Right lobe of liver (tissue), 6 donors: ENCODE measurements at regions not wholly inside any gene's neighbourhood (a gene's known extent, or its start where the extent isn't known, plus 50 kb on each side); places are given as distances from the start of the nearest gene placed in this dataset.
"Not testable (repeated sequence)": the region's sequence is repeated elsewhere in the genome, so short reads cannot be mapped to it uniquely, and the experiment has no call there.

Experiments used
- ATAC-seq, 4 donors: fragments of 200-7000 bp; cut with Tn5 transposase; one replicate each; pipeline ENCODE4 v1.9.1; 2020; ENCODE audit warnings: mild to moderate bottlenecking in 4 of 4, moderate library complexity in 4 of 4
- DNase-seq, 3 donors: peaks; one replicate each; pipeline ENCODE4 v3.0.0-alpha.2; 2020
- H3K27ac ChIP-seq, 3 donors: fragments of 200-600 bp; one replicate each; pipeline ENCODE4 v1.8.0; 2022
- H3K27me3 ChIP-seq, 2 donors: fragments of 200-600 bp; one replicate each; pipeline ENCODE4 v1.8.0; 2022
- H3K36me3 ChIP-seq, 4 donors: fragments of 200-600 bp; sonication (generic) in 1 of 4; one replicate each; pipeline versions ENCODE4 v1.5.1 to v1.8.0; 2017 to 2022; ENCODE audit warnings: control low read depth in 1 of 4
- H3K4me1 ChIP-seq, 4 donors: fragments of 200-600 bp; sonication (generic) in 1 of 4; one replicate each; pipeline versions ENCODE4 v1.5.1 to v1.8.0; 2017 to 2022; ENCODE audit warnings: control low read depth in 1 of 4
- H3K4me3 ChIP-seq, 3 donors: fragments of 200-600 bp; one replicate each; pipeline ENCODE4 v1.8.0; 2022
- H3K9me3 ChIP-seq, 4 donors: fragments of 200-600 bp; sonication (generic) in 1 of 4; one replicate each; pipeline versions ENCODE4 v1.5.1 to v1.8.0; 2017 to 2022; ENCODE audit warnings: control low read depth in 1 of 4
- POLR2A ChIP-seq: fragments of 450-650 bp; IDR thresholded peaks from one replicate; pipeline ENCODE4 v1.6.1; 2017; ENCODE audit warnings: antibody characterized with exemption, mild to moderate bottlenecking
- WGBS: methylation state at CpG from one replicate; pipeline ENCODE4 v1.1.6; 2018; ENCODE audit warnings: low coverage, low lambda C conversion rate; ENCODE audit not compliant: insufficient coverage; ENCODE audit errors: missing lambda C conversion rate; 5-methylcytosine and 5-hydroxymethylcytosine counted together
- intact Hi-C, 2 donors: fragments of 100-400 bp; cut with DNase I; formaldehyde crosslinking; loops; one replicate each; pipeline versions ENCODE4 v1.11.2 to v1.14.1; 2022
- TF ChIP-seq, protein P1 (sequence below), 4 donors: fragments of 200-600 bp in 3 of 4; fragments of 450-650 bp in 1 of 4; IDR thresholded peaks; one replicate each; pipeline versions ENCODE4 v1.5.1 to v1.8.0; 2016 to 2022; ENCODE audit warnings: antibody characterized with exemption in 4 of 4, mild to moderate bottlenecking in 2 of 4
- donor health status: DM: no; HTN: yes; CAD: no.
- donor health status: DM: no; HTN: no; CAD: no.
- donor health status: DM: no; HTN: no; CAD: no.
- donor health status: DM: no; HTN: yes; CAD: no.
- donor health status: DM: no; HTN: yes; CAD: no.

DNA sequence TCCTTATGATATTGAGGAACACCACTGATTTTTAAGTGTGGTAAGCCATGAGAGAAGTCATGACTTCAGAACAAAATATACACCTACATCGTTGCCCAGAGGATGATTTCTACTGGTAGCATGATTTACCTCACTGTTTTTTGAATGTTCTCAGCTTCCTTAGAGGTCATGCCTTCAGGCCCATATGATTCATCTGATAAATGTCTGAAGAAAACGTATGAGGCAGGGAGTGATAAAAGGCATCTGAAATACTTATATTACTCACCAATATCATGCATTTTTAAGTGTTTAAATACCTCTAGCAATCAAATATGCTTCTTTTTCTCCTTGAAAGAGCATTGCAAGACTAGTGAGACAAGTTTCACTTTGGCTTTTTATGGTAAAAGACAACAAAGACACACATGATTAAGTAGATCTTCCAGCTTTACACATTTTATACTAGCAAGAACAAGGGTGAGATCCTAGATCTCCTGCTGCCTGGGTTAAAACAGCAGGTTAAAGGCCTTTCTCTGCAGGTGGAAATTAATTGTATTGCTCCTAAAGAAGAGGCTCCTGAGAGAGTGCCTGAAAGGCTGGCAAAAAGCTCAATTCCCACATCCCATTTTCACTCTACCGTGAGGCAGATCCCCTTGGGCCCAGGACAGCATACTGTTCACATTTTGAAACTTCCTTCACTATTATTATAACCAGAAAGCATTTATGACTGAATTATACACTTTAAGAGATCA lies 432.4 kb downstream of the SLITRK1 start:
- intact Hi-C loops, result no loop called here
- no peak for TF ChIP-seq POLR2A
- TF ChIP-seq, protein P1, sequence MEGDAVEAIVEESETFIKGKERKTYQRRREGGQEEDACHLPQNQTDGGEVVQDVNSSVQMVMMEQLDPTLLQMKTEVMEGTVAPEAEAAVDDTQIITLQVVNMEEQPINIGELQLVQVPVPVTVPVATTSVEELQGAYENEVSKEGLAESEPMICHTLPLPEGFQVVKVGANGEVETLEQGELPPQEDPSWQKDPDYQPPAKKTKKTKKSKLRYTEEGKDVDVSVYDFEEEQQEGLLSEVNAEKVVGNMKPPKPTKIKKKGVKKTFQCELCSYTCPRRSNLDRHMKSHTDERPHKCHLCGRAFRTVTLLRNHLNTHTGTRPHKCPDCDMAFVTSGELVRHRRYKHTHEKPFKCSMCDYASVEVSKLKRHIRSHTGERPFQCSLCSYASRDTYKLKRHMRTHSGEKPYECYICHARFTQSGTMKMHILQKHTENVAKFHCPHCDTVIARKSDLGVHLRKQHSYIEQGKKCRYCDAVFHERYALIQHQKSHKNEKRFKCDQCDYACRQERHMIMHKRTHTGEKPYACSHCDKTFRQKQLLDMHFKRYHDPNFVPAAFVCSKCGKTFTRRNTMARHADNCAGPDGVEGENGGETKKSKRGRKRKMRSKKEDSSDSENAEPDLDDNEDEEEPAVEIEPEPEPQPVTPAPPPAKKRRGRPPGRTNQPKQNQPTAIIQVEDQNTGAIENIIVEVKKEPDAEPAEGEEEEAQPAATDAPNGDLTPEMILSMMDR (IDR thresholded peaks at IDR 0.05), result no peak
- no peak for ATAC-seq

DNA sequence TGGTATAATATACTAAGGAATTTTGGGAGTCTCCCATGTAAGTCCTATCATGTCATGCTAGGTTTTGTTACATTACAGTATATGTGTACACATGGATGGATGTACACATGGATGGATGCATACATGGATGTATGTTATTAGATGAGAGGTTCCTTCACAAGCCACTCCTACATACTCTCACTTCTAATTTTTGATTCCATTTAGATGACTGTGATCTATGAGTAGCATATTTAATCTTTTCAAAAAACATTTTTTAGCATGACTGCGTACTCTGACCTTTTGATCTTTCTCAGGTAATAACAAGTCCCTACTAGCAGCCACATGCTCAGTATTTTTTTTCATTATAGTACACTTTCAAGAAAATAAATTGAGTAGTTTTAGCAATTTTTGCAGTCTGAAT lies 441.8 kb downstream of the SLITRK1 start:
- no peaks in the 10 kb centered on the region for H3K9me3 ChIP-seq
- ATAC-seq, result no peak
- H3K36me3 ChIP-seq, result no peaks in the 10 kb centered on the region
- TF ChIP-seq POLR2A, result no peak
- no peak for DNase-seq
- H3K4me1 ChIP-seq, result no peaks in the 10 kb centered on the region
- no peak overlapping the region for H3K4me3 ChIP-seq
- intact Hi-C loops, result no loop called here
- H3K27me3 ChIP-seq, result no peaks in the 10 kb centered on the region
- H3K27ac ChIP-seq, result no peak overlapping the region
- WGBS, result 52% methylated on average over 1 of the region's 1 CpG

More for the DNA sequence above, 432.4 kb downstream of the SLITRK1 start:
- Histone ChIP-seq H3K4me3 (no peak overlapping the region), H3K36me3 (no peaks in the 10 kb centered on the region), H3K27ac (no peak overlapping the region), H3K27me3 (no peaks in the 10 kb centered on the region), H3K9me3 (no peaks in the 10 kb centered on the region), H3K4me1 (no peaks in the 10 kb centered on the region)
- 26% methylated on average over 3 of the region's 3 CpGs for WGBS
- no peak for DNase-seq

DNA sequence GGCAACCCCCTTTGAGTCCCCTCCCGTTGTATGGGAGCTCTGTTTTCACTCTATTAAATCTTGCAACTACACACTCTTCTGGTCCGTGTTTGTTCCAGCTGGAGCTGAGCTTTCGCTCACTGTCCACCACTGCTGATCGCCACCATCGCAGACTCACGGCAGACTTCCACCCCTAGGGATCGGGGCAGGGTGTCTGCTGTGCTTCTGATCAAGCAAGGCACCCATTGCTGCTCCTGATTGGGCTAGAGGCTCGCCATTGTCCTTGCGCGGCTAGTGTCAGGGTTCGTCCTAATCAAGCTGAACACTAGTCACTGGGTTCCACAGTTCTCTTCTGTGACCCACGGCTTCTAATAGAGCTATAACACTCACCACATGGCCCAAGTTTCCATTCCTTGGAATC lies 442.8 kb downstream of the SLITRK1 start:
- H3K9me3 ChIP-seq, intact Hi-C loops, H3K4me3 ChIP-seq, H3K27ac ChIP-seq, ATAC-seq, H3K36me3 ChIP-seq, H3K4me1 ChIP-seq, H3K27me3 ChIP-seq: not testable (repeated sequence)
- 72% methylated on average over 7 of the region's 12 CpGs for WGBS
- DNase-seq, result peak in 2 of 3 donors; percentile 9 to 16

DNA sequence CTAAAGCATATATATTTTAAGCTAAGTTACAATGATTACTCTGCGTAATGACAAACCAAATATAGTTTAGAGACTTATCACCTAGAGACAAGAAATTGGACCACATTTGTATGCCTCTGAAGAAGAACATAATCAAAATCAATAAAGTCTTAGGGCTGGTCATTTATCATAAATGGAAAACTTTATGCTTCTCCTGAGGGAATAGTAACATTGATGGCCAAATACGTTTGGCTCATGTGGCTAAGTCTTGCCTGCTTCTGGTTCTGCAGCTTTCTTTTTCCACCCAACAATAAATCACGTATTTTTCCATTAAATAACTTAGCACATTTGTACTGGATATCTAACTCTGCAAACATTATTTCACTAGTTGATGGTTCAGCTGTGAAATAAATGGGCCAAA lies 458.4 kb downstream of the SLITRK1 start:
- 41% methylated on average over 3 of the region's 3 CpGs for WGBS

DNA sequence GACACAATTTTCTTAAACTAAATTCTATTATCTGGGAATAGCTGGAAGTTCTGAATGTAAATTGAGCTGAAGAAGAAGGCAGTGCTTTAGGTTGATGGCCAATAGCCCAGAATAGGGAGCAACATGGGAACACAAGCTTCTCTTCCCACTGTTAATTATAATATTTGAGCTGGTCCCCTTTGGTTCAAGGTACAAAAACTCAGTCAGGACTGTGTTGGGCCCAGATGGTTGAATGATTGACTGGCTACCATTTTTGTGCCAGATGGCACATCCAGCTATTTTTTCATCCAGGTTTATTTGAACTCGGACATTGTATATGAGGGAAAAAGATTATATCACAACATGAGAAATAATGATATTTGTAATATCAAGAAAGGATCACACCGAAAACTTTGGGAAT lies 458.9 kb downstream of the SLITRK1 start:
- Histone ChIP-seq H3K36me3 (no peaks in the 10 kb centered on the region), H3K9me3 (no peaks in the 10 kb centered on the region), H3K27ac (no peak overlapping the region), H3K4me1 (no peaks in the 10 kb centered on the region), H3K4me3 (no peak overlapping the region), H3K27me3 (no peaks in the 10 kb centered on the region)
- TF ChIP-seq POLR2A, result no peak
- TF ChIP-seq, protein P1 (IDR thresholded peaks at IDR 0.05), result no peak
- ATAC-seq, result no peak
- WGBS, result 49% methylated on average over 2 of the region's 2 CpGs
- no peak for DNase-seq
- intact Hi-C loops, result no loop called here

More for the DNA sequence above, 458.4 kb downstream of the SLITRK1 start:
- no peaks in the 10 kb centered on the region for H3K27me3 ChIP-seq
- ATAC-seq, result no peak
- intact Hi-C loops, result no loop called here
- H3K27ac ChIP-seq, result no peak overlapping the region
- no peak for DNase-seq
- H3K9me3 ChIP-seq, result no peaks in the 10 kb centered on the region
- no peaks in the 10 kb centered on the region for H3K4me1 ChIP-seq
- no peak overlapping the region for H3K4me3 ChIP-seq
- no peak for TF ChIP-seq POLR2A
- TF ChIP-seq, protein P1 (IDR thresholded peaks at IDR 0.05), result no peak
- no peaks in the 10 kb centered on the region for H3K36me3 ChIP-seq
